DMS 273 (cell line): ENCODE measurements at regions not wholly inside any gene's neighbourhood (a gene's known extent, or its start where the extent isn't known, plus 50 kb on each side); places are given as distances from the start of the nearest gene placed in this dataset.

Experiments
- DNase-seq: peaks from one replicate; lab custom pipeline; 2025; ENCODE audit not compliant: unreplicated experiment; lab: John Stamatoyannopoulos, UW

DNA sequence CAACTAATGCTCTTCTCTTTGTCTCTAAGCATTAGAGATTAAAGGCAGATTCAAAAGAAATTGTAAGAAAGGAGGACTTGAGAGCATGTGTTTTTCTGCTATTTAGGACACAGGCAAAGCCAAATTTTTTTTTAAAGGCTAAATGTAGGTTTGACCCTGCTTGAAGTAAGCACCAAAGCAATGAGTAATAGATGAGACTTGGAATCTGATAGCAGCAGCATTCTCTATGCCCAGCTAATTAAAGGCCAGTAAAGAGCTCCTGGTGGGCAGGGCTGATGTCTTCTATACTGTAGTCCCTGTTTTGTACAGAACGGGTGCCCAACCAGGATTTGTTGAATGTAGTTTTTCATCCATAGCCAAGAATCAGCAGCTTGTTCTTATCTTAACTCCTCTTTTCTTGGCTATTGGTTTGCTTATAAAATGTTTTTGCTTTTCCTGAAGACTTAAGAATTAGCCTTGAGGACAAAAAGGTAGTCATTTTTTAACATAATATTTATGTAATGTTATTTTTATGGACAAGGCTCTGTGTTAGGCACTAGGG is 179.6 kb downstream of the LMO4 start:
- DNase-seq = no peak

DNA sequence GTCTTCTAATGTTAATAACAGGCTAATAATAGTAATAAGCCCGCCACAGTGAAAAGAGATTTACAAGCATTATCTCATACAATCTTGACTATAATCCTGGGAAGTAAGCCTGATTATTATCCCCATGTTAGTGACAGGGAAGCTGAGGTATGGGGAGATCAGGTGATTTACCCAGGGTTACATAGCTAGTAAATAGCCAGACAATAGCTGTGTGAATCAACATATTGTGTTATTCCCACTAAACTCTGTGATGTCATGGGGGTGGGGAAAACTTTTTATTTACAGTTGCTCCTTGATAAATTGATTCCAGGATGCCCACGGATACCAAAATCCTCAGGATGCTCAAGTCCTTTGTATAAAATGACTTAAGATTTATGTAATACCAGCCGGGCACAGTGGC is 181.9 kb downstream of the LMO4 start:
- DNase-seq = no peak

DNA sequence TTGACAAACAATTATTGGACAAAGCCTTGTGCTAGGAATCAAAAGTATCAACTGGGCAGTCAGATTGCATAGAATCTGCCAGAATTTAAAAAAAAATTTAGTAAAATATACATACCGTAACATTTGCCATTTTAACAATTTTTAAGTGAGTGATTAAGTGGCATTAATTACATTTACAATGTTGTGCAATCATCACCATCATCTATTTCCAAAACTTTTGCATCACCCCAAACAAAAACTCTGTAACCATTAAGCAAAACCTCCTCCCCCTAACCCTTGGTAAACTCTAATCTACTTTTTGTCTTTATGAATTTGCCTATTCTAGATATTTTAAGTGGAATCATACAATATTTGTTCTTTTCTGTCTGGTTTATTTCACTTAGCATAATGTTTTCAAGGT is 182.8 kb downstream of the LMO4 start:
- DNase-seq = no peak

DNA sequence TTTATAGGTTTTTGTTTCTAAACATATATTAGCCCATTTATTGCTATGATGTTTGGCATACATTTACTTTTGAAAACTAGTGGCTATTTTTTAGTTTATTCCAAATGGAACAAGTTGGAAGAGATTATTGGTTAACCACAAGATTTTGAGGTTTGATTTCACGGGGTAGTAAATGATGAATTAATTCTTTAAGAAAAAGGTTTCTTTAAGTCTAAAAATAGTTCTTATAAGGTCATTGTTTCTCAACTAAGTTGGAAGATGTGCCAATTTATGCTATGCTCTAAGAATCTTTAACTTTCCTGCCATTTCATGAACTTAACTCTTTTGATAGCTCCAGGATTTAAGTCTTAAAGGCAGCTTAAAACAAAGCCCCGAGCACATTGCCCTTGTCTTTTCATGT is 183.8 kb downstream of the LMO4 start:
- DNase-seq = no peak

DNA sequence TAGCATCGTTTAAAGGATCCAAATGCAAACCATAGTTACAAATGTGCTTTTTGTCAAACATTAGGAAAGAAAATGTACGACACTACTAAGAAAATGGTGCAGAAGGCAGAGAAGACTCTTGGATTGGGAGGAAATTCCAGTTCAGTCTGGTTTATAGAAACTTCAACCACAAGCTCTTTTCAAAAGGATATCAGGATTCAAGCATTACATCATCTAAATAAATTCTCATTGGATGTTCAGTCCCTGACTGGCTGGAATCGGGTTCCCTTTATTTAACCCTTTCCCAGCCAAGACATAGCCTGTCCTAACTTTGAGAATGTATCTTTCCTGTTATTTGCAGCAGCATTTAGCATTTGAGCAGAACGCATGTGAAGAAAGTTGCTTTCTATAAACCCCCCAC is 184.6 kb downstream of the LMO4 start:
- DNase-seq = no peak

DNA sequence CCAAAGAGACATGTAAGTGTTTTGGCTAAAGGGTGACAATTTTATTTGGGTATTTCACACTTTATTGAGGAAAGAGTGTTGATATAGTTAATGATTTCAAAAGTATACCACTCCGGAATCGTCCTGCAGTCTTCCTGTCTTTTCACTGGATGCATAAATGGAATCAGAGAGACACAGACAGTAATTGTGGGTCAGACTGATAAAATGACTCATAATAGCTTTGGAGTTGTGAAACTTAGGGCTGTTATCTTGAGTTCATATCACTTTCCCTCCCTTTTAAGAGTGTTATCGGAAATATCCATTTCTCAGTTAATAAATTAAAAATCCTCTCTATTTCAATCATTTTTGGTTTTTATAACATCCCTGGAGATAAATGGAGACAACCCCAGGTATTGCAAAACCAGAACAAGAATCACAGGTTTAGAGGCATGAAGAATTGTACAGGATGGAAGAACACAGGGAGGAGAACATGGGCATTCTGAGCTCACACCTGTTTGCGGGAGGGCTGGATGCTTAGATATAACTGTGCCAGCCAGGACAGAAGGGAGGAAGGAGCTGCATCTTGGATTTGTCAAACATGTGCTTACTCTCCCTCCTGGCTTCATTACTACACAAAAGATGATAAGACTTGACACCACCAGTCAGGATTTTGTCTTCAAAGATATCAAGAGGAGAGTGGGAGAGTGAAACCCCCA is 185.4 kb downstream of the LMO4 start:
- DNase-seq = no peak

DNA sequence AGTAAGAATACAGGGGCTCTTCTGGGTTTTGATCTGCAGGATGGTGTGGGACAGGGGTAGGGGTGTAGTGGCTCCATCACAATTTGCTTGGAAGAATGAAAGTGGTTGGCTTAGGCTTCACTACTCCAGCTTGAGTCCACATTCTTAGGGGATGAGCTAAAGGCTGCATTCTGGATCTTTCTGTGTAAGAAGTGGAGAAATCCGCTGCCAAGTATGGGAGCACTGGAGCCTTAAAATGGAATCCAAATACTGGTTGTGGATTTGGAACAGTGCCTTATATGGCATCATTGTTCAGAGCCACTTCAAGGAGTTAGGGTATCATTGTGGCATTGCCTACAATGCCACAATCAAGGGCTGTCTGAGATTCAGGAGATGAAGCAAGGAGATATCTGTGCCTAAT is 187.1 kb downstream of the LMO4 start:
- DNase-seq = no peak

DNA sequence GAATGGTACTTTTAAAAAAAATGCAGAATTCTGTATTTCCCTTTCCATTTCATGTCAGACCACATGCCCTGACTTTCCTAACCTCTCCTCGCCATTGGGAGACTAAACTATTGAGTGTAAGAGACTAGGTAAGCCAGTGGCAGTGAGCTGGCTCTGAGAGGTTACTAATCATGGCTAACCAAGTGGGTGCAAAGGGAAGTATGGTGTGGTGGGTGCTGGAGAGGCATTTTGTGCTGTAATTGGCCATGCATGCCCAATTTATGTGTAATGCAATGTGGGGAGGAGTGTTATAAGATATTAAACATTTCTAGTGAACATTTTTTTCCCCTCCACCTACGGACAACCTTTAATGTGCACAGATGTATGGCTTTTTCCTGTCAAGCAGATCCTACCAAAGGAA is 190.1 kb downstream of the LMO4 start:
- no peak for DNase-seq

DNA sequence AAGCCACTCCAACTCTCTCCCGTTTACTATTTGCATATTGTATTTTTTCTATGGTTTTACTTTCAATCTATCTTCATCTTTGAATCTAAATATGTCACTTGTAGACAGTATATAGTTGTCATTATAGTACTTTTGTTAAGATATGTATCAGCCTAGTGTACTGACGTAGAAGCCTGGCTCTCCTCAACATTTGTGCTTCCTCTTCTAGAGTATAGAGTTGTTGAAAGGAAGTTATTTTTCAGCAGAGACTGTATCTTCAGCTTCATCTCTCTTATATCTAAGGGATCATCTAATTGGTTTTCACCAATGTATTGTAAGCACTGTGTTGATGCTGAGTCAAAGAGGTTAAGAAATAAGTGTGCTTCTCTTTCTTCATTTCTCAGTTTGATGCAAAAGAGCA is 192.8 kb downstream of the LMO4 start:
- no peak for DNase-seq

DNA sequence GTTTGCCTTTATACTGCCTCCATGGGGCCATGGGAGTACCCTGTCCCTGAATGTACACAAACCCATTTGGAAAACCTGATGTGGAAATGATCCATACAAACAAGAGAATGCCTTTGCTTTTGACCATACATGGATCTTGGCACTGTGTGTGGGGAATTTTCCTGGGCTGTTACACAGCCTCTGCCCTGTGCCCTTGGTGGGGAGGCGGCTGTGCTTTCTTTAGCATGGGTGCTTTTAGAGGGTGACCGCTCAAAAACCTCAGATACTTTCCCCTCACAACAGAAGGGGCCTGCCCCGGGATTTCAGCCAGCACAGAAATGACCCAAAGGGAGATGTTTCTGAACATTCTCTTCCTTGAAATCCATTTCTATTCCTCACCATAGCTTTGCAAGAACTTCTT is 194.8 kb downstream of the LMO4 start:
- no peak for DNase-seq

DNA sequence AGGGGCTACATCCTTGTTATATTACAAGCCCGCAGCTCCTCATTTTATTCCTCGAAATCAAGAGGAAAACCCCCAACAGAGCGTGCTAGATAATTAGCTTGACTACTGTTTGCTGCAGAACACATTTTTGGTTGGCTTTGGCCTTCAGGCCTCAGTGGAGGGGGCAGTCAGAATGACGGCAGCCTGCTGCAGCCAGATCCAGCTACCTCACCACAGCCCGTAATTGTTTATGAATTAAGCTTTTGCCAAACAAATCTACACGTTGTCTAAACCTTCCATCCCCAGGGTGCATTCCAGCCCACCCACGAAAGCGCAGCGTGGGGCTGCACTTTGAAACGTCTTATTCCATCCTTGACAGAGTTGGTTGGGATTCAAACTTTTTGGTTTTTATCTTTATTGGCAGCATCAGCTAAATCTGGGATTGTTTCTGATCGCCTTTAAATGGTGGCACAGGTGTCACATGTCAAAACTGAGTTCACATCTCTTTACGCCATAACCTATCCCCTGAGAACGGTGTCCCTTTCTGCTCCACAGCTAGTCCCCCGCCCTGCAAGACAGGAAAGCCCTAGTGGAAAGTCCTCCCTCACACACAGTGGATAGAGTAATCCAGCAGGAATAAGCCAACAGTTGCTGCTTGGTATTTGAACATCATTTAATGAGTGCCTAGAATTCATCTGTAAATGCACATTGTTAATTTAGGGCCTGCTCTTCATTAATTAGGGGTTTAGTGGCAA is 195.5 kb downstream of the LMO4 start:
- DNase-seq = no peak

DNA sequence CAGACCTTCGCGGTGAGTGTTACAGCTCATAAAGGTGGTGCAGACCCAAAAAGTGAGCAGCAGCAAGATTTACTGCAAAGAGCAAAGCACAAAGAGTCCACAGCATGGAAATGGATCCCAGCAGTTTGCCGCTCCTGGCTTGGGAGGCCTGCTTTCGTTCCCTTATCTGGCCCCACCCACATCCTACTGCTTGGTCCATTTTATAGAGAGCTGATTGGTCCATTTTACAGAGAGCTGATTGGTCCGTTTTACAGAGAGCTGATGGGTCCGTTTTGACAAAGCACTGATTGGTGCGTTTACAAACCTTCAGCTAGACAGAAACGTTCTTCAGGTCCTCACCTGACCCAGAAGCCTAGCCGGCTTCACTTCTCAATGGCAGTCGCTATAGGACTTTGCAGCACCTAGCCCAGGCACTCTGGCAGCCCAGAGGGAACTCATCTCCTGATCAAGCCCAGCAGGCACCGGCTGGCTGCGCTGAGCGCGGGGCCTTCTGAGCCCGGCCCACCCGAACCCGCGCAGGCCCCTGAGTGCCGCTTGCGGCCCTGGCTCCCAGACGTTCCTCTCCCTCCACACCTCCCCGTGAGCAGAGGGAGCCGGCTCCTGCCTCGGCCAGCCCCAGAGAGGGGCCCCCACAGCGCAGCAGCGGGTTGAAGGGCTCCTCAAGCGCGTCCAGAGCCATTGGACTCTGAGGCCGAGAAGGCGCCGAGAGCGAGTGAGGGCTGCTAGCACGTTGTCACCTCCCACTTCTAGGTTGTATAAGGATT is 200.3 kb downstream of the LMO4 start:
- DNase-seq = no peak

DNA sequence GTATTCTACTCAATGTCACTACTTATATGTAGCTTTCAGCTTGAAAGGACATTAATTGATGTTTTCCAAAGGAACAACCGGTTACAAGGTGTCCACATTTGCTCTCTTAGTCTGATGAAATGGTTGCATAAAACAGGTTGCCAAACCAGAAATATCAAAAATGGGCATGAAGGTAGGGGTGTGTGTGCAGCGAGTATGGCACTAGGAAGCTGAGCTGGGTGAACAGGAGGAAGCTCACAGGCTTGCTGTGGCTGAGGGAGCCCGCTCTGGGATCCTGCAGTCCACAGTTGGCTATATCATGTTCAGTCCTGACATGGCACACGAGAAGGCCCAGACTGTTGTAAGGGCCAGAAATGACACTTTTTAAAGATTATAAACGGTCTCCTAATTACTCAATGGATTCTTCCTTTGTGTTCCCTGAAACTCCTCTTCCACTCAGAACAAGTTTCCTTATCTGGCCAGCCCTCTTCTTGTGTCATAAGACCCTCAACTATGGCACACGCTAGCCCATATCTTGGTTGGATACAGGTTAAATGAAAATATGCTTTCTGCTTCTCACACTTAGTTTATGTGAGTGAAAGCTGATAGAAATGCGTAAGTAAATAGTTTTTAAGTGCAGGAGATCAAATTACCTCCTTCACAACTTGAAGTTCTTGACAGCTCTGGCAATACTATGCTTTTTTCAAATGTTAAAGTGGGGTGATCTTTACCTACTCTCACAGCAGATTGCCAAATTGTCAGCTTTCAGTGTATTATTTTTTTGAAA is 201.5 kb downstream of the LMO4 start:
- no peak for DNase-seq

DNA sequence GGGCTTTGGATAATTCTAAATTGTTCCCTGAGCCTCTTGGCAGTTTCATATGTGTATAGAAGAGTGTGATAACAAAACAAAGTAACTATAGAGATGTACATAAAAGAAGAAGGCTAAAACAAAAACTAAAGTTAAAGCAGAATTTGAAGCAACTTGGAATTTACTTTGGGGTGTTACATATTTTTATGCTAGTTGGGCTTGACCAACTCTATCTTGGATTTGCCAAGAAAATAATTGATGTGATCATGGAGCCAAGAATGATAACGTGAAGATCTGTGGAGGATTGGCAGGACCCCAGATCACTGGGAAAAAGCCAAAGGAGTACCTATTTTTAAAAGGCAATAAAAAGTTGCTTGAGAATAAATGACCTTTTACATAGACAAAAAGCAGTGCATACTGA is 206.9 kb downstream of the LMO4 start:
- DNase-seq = no peak

DNA sequence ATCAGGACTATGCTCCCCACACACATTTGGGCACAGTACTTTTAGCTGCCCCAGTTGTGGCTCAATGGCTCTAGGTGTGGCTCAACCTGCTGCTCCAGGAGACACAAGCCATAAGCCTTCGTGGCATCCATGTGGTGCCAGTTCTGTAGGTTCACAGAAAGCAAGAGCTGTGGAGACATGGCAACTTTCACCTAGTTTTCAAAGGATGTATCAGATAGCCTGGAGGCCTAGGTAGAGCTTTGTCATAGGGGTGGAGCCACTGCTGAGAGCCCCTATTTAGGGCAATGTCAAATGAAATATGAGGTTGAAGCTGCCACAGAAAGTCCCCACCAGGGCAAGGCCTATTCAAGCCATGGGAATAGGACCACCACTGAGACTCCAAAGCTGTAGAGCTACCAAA is 210.5 kb downstream of the LMO4 start:
- DNase-seq = no peak

DNA sequence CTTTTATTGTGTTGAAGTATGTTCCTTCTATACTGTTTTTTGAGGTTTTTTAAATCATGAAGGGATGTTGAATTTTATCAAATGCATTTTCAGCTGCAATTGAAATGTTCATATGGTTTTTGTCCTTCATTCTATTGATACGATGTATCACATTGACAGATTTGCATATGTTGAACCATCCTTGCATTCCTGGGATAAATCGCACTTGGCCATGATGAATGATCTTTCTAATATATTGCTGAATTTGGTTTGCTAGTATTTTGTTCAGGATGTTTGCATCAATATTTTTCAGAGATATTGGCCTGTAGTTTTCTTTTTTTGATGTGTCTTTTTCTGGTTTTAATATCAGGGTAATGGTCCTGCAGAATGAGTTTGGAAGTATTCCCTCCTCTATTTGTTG is 214.0 kb downstream of the LMO4 start:
- no peak for DNase-seq

DNA sequence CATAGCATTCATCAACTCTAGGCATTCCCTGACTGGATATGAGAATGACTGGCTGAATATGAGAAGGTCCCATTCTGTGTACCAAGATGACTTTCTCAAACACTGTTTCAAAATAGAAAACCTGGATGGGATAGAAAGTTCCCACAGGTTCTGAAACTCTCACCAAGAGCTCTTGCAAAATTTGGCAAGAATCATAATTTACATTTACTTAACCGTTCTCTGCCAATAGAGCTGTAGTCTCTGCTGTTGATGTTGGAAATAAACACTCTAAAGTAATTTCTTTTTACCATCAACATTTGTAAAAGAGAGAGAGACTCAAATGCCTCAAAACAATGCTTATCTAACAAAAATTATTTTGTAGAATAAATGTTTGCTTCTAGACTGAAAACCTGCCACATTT is 221.1 kb downstream of the LMO4 start:
- DNase-seq = no peak

DNA sequence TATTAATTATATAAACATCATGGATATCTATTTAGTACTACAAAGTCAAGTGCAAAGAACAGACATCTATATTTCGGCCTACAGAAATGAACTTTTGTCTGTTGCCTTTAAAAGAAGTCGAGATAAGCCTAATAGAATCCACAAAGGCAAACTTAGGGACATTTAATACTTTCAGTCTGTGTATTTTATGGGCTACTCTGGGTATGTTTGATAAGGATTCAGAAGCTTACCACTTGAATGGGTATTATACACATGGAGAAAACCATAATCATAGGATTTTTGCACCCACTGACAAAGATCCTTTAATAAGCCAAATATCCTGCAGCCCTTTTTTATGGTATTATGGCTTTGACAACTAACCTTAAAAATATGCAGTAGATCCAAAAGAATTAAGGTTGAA is 224.8 kb downstream of the LMO4 start:
- DNase-seq = no peak

DNA sequence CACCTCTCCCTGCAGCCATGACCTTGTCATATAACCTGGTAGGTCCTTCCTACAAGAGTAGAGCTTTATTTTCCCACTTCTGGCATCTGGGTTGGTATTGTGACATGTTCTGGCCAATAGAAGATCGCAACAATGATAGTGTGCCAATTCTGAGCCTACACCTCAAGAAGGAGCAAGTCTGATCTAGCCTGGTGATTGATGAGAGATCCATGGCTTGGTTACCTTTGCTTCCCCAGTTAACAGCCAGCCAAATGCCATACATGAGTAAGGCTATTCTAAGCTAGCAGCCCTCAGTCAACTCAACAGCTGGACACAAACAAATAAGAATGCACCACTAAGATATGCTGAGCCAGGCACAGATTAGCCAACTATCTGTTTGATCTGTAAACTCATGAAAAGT is 226.7 kb downstream of the LMO4 start:
- no peak for DNase-seq

DNA sequence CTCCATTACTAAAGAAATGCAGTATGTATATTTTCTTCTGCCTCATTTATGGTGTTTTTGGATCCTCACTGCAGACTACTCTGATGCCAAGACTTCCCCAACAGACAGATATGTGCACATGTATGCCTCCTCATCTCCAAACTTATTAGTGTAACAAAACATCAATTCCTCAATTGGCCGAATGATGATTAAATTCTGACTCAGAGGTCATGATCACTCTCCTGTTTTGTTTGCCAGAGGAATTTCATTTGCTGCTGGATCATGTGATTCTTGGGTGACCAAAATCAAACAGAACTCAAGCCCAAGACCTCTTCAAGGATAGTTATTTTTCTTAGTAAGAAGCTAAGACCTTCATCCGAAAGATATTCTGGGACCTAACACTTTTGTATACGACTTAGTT is 227.6 kb downstream of the LMO4 start:
- DNase-seq = no peak

DNA sequence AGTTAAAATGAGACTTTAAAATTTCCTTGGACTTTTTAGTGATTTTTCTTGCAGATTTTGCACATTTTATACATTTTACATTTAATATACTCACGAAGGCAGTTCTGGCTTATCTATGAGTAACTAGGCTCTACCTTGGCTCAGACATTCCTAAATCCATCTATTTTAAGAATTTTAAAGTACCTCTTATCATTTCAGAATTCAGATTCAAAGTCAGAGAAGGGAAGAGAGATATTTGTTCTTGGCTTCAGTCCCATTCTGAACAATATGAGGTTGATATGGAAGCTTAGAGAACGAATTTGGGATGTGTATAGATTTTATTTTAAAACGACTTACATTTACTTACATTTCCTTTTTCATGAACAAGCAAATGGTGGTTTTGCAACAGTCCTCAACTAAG is 230.2 kb downstream of the LMO4 start:
- DNase-seq = no peak
